GM18505 (cell line): ENCODE measurements at regions not wholly inside any gene's neighbourhood (a gene's known extent, or its start where the extent isn't known, plus 50 kb on each side); places are given as distances from the start of the nearest gene placed in this dataset.
"Not testable (repeated sequence)": the region's sequence is repeated elsewhere in the genome, so short reads cannot be mapped to it uniquely, and the experiment has no call there.

Experiments used
- ATAC-seq: cut with Tn5 transposase; IDR thresholded peaks from one replicate; pipeline ENCODE4 v1.9.1; 2021; ENCODE audit not compliant: unreplicated experiment
- POLR2A ChIP-seq: IDR thresholded peaks from 4 replicates; pipeline ENCODE4 v1.6.1; 2011; ENCODE audit warnings: borderline replicate concordance; ENCODE audit not compliant: insufficient read depth, insufficient read length; ENCODE audit errors: extremely low read depth

DNA sequence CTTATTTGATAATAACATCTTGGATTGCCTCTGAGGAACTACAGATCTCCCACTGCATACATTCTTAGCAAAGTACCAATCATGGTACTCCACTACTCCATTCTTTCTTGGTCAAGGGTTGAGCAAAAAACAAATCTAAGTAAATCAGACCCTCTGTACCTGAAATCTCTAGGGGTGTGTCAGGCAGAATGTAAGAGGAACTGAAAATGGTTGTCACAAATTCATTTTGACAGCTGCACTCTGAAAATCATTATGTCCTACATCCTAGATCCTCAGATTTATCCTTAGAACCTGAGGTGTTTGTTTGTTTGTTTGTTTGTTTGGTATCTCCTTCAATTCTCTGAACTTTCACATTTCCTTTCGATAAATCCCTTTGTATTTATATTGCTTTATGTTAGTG is 433.2 kb upstream of the BTBD3 start:
- no peak for ATAC-seq
- TF ChIP-seq POLR2A: no peak

DNA sequence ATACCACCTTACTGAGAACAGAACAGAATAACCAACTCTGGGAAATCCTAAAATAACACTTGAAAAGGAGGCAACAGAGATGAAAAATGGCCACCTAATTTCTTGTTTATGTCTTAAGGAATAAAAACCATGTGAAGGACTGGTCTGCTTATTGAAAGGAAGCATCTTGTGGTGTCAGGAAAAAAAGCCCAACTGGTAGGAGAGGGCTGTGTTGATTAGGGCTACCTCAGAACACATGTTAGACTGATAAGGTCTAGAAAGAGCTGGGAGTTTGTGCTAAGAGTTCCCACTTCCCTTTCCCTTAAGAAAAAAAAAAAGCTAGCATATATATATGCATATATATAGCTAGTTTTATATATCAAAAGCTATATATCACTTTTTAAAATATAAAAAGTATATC is 425.3 kb upstream of the BTBD3 start:
- TF ChIP-seq POLR2A: no peak
- ATAC-seq: no peak

DNA sequence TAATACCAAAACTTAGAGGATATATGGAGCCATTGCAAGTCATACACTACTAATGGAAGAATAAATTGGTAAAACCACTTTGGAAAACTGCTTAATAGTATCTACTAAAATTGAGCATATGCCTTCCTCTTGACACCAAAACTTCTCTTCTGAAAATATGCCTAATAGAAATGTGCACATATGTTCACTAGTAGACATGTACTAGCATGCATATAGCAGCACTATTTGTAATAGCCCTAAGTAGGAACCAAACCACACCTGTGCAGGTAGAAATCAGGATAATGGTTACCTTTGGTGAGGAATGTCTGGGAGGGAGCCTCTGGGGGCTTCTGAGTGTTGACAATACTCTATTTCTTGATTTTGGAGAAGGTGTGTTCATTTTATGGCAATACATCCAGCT is 424.8 kb upstream of the BTBD3 start:
- ATAC-seq: no peak

DNA sequence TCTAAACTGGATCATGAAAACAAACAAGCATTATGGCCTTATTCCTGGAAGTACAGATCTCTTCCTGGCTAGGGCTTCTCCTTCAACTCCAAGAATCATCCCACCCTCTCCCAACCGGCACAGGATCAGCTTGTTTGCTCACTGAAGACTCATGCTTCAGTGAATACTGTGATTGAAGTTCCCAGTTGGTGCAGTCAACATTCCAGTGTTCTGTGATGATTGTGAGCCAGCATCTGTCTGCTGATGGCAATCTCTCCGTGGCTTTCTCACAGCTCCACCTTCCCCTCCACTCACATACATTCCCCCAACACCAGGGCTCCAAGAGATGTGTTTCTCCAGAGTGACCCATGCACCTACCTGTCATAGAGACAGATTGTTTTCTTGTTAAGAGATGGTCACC is 421.3 kb upstream of the BTBD3 start:
- no peak for TF ChIP-seq POLR2A
- no peak for ATAC-seq

More for the DNA sequence above, 424.8 kb upstream of the BTBD3 start:
- no peak for TF ChIP-seq POLR2A

DNA sequence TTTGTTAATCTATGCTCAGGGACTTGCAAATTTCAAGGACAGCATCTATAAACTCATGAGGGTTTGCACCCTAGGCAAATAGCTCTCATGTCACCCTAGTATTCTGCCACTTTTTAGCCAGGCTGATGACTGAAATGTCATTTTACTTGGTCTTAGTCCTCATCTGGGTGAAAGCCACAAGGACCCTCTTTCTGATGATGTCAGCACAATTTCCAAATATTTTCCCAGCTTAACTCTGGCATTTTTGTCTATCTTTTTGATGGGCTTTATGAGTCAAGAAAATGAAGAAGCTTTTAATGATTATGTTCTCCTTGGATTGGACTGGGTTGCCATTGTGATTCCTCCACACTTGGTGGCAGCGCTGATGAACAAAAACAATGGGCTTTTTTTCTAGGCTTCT is 420.1 kb upstream of the BTBD3 start:
- TF ChIP-seq POLR2A: no peak
- no peak for ATAC-seq

DNA sequence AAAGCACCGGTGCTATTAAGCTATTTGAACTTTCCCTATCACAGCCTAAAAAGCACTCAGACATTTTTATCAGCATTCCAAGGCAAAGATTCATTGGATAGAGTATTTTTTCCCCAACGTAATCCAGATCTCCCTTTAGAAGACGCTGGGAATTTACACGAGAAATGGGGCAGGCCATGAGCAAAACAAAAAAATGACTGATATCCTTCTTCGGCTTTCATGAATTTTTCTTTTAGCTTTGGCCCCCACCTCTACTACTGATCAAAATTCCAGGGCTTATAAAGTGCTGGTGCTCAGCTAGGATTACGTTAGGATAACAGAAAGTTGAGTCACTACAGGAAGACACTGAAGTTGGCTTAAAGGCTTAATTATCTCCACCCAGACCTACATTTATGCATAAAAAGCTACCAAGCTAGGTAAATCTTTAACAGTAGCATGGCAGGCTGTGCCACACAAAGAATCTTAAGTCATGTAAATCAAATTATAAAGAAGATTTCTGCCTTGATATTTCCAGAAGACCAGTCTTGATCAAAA is 418.5 kb upstream of the BTBD3 start:
- no peak for TF ChIP-seq POLR2A

DNA sequence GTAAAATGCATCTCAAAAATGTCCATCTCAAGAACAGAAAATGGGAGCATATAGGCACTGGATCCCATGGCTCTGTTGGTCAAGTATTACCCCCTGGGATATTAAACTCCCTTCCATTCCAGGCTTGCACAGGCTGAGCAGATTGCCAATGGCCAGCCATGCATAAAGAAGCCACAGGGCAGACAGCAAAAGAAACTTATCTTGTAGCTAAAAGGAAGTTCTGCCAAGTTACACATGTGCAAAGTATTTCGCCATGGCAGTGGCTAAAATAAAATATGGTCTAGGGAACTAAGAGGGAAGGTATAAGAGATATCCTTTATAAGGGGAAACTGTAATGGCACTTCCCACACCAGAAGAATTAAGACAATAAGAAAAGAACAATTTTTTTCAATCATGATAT is 415.6 kb upstream of the BTBD3 start:
- no peak for TF ChIP-seq POLR2A
- ATAC-seq: no peak

More for the DNA sequence above, 418.5 kb upstream of the BTBD3 start:
- no peak for ATAC-seq

DNA sequence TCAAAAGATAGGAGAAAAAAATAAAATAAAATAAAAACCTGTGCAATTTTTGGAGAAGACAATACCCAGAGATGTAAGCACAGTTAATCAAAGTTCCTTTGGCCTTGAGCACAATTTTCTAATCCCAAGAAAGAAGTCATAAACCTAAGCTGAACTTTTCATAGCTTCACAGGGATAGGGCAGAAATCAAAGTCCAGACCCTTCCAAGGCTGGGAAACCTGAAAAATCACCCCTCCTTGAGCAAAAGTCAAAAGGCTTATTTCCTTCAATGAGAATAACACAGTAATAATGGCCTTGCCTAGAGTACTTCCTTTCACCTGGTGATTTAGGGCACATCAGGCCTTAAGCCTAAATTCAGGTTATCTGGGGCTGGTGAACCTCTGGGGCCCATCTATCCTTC is 415.0 kb upstream of the BTBD3 start:
- ATAC-seq: no peak
- no peak for TF ChIP-seq POLR2A

DNA sequence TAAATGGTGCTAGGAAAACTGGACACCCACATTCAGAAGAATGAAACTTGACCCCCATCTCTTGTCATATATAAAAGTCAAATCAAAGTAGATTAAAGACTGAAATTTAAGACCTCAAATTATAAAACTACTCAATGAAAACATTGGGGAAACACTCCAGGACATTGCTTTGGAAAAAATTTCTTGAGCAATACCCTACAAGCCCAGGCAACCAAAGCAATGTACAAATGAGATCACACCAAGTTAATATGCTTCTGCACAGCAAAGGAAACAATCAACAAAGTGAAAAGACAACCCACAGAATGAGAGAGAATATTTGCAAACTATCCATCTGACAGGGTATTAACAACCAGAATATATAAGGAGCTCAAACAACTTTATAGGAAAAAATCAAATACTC is 407.9 kb upstream of the BTBD3 start:
- no peak for ATAC-seq
- no peak for TF ChIP-seq POLR2A

DNA sequence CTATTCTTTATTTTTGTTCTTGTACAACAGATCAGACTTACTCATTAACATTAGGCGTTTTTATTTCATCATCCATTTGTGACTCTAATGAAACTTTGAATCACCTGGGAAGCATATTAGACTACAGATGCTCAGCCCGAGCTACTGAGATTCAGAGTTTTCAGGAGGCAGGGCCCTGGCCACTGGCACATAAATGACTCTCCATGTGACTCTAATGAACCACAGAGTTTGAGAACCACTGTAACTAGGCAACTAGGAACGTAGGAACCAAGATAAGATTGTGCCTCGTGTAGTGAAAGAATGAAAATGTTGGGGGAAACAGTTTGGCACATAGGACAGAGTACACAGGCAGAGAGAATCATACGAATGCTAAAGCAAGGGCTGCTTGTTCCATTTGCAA is 405.9 kb upstream of the BTBD3 start:
- TF ChIP-seq POLR2A: no peak
- no peak for ATAC-seq

DNA sequence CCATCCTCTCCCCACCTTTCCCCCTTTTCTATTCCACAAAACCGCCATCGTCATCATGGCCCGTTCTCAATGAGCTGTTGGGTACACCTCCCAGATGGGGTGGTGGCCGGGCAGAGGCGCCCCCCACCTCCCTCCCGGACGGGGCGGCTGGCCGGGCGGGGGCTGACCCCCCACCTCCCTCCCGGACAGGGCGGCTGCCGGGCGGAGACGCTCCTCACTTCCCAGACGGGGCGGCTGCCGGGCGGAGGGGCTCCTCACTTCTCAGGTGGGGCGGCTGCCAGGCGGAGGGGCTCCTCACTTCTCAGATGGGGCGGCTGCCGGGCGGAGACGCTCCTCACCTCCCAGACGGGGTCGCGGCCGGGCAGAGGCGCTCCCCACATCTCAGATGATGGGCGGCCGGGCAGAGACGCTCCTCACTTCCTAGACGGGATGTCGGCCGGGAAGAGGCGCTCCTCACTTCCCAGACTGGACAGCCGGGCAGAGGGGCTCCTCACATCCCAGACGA is 404.4 kb upstream of the BTBD3 start:
- not testable (repeated sequence) for ATAC-seq

DNA sequence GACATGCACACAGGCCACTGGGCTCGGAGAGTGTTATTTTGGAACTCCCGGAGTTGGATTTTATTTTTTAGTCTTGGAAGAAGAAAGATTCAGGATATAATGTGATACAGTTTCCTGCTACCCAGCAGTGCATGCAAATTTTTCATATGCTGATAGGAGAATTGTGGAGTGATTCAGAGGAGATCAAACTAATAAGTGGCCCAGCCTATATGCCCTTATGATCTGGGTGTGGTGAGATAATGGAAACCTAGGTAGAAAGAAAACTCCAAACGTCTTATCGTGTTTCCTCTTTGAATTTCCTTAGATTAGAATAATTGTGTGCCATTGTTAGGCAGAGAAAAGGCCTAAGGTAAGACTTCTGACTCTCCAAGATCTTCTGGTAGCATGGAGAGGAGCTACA is 401.2 kb upstream of the BTBD3 start:
- no peak for ATAC-seq
- TF ChIP-seq POLR2A: no peak

DNA sequence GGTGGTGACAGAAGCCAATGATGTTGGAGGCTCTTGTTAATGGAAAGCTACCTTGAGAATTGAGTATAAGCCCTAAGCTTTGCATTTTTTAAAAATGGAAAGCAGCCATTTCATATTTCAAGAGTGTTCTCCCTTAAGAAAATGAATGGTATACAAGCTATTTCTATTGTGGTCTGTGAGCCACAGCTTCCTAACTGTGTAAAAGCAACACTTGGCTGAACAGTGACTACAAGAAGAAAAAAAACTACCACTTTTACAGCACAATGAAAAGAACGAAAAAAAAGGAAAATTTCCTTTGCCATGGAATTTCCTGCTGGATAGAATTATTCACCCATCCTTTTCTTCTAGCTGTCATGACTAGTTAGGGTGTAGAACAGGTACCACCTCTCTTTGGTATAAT is 397.1 kb upstream of the BTBD3 start:
- TF ChIP-seq POLR2A: no peak
- no peak for ATAC-seq

DNA sequence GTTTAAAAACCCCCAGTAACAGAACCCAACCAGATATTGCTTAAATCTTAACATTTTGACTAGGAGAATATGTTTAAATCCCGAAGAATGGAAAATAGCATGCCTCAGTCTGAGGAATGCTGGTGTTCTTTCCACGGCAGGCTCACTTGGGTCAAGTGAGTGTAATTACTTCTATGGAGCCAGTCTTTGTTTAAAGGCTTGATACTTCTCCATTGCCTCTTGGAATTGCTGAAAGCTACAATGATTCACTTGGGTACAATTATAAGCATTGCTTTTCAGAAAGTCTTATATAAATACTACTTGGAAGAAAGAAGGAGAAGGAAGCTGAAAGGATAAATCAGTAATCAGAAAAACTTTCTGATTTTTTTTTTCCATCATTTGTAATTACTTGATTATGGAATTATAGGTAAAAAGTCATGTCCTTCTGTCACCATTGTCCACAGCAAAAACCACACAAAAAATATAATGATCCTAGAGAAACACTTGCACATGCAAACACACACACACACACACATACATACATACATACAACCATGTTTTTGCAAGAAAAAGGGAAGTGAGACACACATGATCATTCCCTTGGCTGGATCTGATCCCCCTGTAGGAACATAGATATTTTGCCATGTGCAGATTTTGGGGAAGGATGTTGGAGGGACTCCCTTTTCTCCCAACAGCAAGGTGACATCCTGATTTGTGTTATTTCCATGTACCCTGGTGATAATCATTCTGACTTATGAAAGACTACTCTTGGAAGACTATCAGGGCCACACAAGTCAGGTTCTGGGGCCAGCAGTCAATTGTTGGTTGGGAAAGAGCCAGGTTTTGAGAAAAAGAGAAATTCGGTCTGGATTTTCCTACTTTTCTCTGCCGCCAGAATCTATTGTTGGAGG is 396.0 kb upstream of the BTBD3 start:
- ATAC-seq: no peak
- no peak for TF ChIP-seq POLR2A
